GM12873 (cell line): ENCODE measurements at regions not wholly inside any gene's neighbourhood (a gene's known extent, or its start where the extent isn't known, plus 50 kb on each side); places are given as distances from the start of the nearest gene placed in this dataset.

Source experiments
- TF ChIP-seq, protein P1 (sequence below): IDR thresholded peaks from 2 replicates; pipeline ENCODE4 v1.5.1; 2012; ENCODE audit warnings: low read depth, mild to moderate bottlenecking, moderate library complexity, low read length, control low read depth; ENCODE audit not compliant: insufficient read depth; ENCODE audit errors: missing control alignments

DNA sequence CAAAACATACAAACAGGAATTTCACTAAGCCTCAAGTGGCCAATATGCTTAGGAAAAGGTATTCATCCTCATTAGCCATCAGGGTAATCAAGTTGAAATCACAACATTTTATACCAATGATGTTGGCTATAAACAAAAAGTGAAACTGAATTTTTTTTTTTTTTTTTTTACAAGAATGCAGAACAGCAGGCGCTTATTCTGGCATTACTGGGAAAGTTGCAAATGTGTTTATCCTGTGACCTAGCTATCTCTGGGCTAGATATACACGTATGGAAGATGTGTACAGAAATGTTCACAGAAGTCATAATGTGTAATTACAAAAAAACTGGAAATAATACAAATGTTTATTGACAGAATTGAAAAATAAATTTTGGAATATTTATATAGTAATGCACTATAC is 1430.4 kb upstream of the TENM3 start:
- TF ChIP-seq, protein P1, sequence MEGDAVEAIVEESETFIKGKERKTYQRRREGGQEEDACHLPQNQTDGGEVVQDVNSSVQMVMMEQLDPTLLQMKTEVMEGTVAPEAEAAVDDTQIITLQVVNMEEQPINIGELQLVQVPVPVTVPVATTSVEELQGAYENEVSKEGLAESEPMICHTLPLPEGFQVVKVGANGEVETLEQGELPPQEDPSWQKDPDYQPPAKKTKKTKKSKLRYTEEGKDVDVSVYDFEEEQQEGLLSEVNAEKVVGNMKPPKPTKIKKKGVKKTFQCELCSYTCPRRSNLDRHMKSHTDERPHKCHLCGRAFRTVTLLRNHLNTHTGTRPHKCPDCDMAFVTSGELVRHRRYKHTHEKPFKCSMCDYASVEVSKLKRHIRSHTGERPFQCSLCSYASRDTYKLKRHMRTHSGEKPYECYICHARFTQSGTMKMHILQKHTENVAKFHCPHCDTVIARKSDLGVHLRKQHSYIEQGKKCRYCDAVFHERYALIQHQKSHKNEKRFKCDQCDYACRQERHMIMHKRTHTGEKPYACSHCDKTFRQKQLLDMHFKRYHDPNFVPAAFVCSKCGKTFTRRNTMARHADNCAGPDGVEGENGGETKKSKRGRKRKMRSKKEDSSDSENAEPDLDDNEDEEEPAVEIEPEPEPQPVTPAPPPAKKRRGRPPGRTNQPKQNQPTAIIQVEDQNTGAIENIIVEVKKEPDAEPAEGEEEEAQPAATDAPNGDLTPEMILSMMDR: no peak

- TF ChIP-seq, protein P1: no peak
Observed at GRCh38 chr4:180814875-180815417, 1428.3 kb upstream of the TENM3 start.

DNA sequence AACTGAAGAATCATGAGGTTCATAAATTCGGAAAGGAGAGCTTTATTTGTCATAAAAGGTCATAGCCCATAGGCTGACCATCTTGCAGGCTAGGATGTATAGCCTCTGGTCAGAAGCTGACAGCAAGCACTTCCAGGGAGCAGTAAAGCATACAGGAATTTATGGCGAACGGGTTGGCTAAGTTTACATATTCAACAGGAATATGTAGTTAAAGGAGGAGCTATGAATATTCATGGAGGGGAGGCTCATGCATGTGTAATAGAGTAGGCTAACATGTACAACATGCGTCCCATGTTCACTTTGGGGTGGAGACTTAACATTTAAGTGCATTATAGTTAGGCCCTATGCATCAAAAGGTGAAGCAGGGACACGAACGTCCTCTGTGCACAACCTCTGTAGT is 1425.7 kb upstream of the TENM3 start:
- TF ChIP-seq, protein P1: no peak

- TF ChIP-seq, protein P1: no peak
Observed at GRCh38 chr4:180823108-180823507, 1420.1 kb upstream of the TENM3 start.

- TF ChIP-seq, protein P1: no peak
Observed at GRCh38 chr4:180827232-180828009, 1415.8 kb upstream of the TENM3 start.

GRCh38 chr4:180828455-180829018 is 1414.7 kb upstream of the TENM3 start:
- TF ChIP-seq, protein P1: peak; percentile 46

DNA sequence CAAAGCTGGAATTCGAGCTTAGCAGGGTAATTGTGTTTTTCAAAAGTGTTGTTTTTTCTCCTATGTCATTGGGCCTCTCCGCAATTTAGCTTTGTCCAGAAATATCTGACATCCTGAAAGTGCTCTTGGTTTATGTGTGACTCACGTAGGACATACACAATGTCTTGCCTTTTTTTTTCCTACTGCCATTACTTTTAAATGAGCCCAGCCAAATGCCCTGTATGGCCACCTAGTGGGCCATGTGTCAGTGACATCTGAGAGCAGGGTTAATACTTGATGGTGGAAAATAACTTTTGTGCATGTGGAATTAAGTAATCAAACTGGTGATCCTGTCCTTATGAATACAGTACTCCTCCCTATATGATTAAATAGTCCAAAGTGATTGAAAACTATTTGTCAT is 1411.1 kb upstream of the TENM3 start:
- TF ChIP-seq, protein P1: no peak
